RPMI7951 (cell line): ENCODE measurements at regions not wholly inside any gene's neighbourhood (a gene's known extent, or its start where the extent isn't known, plus 50 kb on each side); places are given as distances from the start of the nearest gene placed in this dataset.

Experiments used
- DNase-seq: peaks from one replicate; pipeline ENCODE4 v3.0.0-alpha.2; 2012; ENCODE audit warnings: low read depth

GRCh38 chr12:77299001-77299400, 233.6 kb upstream of the E2F7 start:
- peak; percentile 37 for DNase-seq

GRCh38 chr12:77294016-77294415, 228.6 kb upstream of the E2F7 start:
- no peak for DNase-seq

DNA sequence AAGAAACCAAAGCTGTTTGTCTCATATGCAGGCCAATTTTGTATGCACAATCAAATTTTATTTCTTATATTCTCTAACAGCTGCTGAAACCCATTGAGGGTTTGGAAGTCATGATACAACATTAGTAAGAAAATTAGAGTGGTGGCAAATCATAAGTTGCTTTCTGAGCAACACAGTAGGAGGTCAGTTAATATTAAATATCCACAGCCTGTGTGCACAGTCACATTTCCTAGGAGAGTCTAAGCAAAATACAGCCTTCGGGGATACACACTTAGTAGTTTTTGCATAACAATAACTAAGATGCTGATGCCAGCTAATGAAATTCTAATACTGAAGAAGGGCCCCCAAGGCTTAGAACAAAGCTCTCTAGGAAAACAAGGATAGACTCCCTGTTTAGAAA, 209.6 kb upstream of the E2F7 start:
- DNase-seq, result no peak

GRCh38 chr12:77273898-77274297, 208.5 kb upstream of the E2F7 start:
- DNase-seq, result no peak

- no peak for DNase-seq
These were observed 191.6 kb upstream of the E2F7 start for GRCh38 chr12:77256956-77257355.

GRCh38 chr12:77253321-77253720, 188.0 kb upstream of the E2F7 start:
- DNase-seq, result no peak

GRCh38 chr12:77251799-77252198, 186.4 kb upstream of the E2F7 start:
- no peak for DNase-seq

DNA sequence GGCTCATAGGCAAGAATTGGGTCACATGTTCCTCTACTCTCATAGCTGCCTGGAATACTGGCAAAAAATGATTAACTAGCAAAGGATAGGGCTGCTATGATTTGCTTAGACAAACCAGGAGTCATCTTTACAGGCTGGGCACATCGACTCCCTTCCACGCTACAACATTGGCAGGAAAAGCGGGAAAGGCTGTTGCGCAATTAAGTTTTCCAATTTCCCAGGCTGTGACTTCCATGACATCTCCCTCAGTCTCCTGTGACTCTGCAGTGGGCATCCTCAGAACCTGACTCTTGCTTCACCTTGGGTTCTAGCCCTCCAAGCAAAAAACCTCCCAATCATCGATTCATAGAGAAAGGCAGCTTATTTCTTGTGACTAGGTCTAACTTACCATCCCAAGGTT, 184.5 kb upstream of the E2F7 start:
- no peak for DNase-seq

DNA sequence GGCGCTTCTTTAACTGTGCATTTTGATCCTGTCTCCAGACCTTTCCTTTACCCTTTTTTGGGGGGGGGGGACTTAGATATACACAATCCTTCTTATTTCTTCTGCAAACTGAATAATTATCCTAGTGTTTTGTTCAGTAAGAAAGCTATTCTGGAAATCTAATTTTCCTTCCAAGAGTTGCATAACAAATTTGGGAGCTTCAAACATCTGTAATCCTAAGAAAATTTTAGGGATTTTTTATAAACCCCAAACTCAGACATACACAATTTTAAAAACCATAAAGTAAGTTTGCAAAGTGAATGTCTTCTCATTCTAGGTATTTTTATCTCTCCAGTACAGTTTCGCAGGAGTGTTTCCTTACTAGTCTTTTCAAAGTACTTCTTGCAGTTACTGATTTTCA, 182.7 kb upstream of the E2F7 start:
- no peak for DNase-seq

- no peak for DNase-seq
These were observed 182.2 kb upstream of the E2F7 start for GRCh38 chr12:77247542-77247941.

DNA sequence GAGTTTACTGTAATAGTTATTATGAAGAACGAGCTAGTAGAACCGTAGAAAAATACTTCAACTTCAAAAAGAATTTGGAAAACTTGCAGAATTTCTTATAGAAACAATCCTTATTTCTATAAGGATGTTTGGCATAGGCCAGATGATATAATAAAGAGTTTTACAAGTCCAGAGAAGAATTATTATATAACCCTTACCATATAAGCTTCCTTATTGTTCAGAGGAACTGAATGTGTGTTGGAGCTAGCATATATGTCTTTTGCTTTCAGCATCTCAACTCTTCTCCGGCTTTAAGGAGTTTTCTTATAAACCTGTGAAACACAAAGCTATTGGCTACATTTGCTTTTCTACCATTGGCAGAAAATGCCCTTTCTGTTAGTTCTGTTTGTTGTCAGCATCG, 178.0 kb upstream of the E2F7 start:
- no peak for DNase-seq

GRCh38 chr12:77239617-77240016, 174.2 kb upstream of the E2F7 start:
- no peak for DNase-seq

GRCh38 chr12:77238335-77238734, 173.0 kb upstream of the E2F7 start:
- DNase-seq, result no peak

GRCh38 chr12:77237896-77238295, 172.5 kb upstream of the E2F7 start:
- no peak for DNase-seq

GRCh38 chr12:77236066-77236465, 170.7 kb upstream of the E2F7 start:
- DNase-seq, result no peak

DNA sequence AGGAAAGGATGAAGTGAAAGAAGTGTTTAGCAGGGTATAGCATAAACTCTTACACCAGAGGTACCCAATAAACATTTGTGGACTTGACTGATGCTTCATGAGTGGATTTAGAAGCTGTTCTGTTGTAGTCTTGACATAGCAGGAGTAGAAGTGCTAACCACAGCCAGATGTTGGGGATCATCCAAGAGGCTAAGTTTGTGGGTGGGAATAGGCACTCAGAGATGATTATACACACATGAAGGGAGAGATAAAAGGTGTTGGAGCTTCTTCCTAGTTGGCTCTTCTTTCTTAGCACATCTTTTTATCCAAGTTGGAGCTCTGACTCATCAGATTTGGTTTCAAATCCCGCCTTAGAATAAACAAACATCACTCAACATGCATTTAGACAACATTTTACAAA, 166.7 kb upstream of the E2F7 start:
- DNase-seq, result peak; percentile 76

DNA sequence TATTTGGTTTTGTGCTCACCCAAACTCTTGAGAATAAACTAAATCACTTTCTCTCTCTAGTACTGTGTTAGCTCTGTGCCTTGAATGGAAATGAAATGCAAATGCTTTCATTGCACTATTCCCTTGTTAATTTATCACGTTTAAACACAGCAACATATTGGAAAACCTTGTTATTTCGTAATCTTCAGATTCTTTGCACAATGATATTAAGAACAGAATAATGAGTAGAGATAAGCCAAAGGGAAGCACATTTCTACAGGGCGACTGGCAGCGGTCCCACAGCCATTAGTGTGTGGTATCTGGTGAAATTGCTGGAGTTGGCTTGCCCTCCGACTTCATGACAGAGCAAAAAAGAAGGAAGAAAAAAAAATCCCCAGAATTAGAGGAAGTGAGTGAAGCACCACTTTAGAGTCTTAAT, 166.1 kb upstream of the E2F7 start:
- DNase-seq, result peak; percentile 72

GRCh38 chr12:77229640-77230442, 164.5 kb upstream of the E2F7 start:
- no peak for DNase-seq

DNA sequence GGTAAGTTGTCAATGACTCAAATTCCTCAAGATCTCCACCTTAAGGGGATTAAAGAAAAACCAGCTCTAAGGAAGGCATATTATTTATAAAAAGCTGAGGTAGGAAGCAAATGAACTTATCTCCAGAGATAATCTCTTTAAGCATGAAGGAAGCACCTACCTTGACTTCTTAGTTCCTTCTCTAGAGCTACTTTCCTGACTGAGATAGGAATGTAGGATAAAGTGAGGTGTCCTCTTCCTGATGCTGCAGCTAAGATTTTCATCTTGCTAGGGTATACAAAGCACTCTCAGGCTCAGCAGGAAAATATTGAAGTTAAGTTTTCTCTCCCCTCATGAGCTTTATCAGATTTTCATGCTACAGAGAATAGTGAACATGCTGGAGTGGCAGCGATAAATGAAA, 163.0 kb upstream of the E2F7 start:
- no peak for DNase-seq

GRCh38 chr12:77226368-77226767, 161.0 kb upstream of the E2F7 start:
- no peak for DNase-seq

DNA sequence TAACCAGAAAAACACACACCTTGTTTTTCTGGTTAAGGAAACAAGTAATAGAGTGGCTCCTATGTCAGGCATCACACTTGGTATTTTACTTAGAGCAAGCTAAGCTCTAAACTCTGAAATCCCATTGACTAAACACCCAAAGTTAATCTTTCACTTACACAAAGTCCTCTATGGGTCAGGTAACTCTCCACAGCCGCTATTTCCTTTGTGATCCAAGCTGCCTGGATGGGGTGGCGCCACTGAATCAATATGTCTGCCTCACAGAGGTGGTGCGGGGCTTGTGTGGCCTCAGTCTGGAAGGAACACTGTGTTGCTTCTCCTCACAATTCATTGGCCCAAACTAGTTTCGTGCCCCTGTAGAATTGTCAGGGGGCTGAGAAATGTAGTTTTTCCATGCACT, 160.0 kb upstream of the E2F7 start:
- no peak for DNase-seq

- no peak for DNase-seq
These were observed 159.0 kb upstream of the E2F7 start for GRCh38 chr12:77224346-77224745.

DNA sequence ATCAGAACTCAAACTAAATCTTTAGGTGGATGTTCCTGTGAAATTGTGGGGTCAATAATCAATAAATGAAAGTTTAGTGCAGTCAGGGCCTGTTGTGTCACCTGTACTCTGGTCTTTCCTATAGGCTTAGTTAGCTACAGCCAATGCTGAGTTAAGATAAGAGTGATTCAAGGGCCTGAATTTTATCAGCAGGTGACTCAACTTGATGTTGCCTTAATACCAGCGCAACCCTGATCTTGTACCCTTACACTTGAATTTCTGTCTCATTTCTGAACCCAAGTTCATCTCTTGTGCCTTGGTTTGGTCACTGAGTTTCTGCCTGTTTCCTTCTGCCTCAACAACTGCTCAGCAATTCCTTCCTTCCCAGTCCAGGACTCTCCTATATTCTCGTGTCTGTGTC, 157.0 kb upstream of the E2F7 start:
- no peak for DNase-seq

GRCh38 chr12:77220586-77220985, 155.2 kb upstream of the E2F7 start:
- no peak for DNase-seq
